SK-N-SH (cell line): ENCODE measurements at regions not wholly inside any gene's neighbourhood (a gene's known extent, or its start where the extent isn't known, plus 50 kb on each side); places are given as distances from the start of the nearest gene placed in this dataset.
A peak's percentile ranks its signal among the peaks of the same experiment; 100 is the strongest.

ENCODE experiments used
- CTCF ChIA-PET: fragments of 300-600, 350-600 bp; formaldehyde crosslinking; extraction: SDS; loops from one replicate; lab custom pipeline; 2021; lab: Yijun Ruan, JAX
- POLR2A ChIA-PET: fragments of 350-600 bp; sonication (Branson Sonifier 250); formaldehyde crosslinking; extraction: SDS; loops from one replicate; lab custom pipeline; 2020; ENCODE audit warnings: antibody characterized with exemption, inconsistent platforms; lab: Yijun Ruan, JAX
- DNase-seq: peaks from one replicate; pipeline ENCODE4 v3.0.0; 2012
- H2AFZ ChIP-seq: fragments of 200-600 bp; sonication (generic); 2 replicates; pipeline ENCODE4 v1.8.1; 2016; ENCODE audit warnings: antibody characterized with exemption, mild to moderate bottlenecking, low read depth
- H3F3A ChIP-seq: fragments of 200-600 bp; sonication (generic); replicated peaks from 2 replicates; pipeline ENCODE3; 2016; ENCODE audit warnings: antibody characterized with exemption, mild to moderate bottlenecking; ENCODE audit not compliant: insufficient read depth
- H3K27ac ChIP-seq, 2 experiments: fragments of 200-500 bp in 1 of 2; fragments of 200-600 bp in 1 of 2; sonication (Bioruptor generic) in 1 of 2; sonication (generic), shearing (Covaris generic) in 1 of 2; 2 replicates each; pipeline versions ENCODE4 v1.5.1 to v1.6.1; 2014 to 2016; ENCODE audit warnings: low read depth in 2 of 2, inconsistent platforms in 1 of 2, low read length in 1 of 2, mild to moderate bottlenecking in 1 of 2, mixed read lengths in 1 of 2
- H3K27me3 ChIP-seq: fragments of 200-600 bp; sonication (generic), shearing (Covaris generic); 2 replicates; pipeline ENCODE4 v1.6.1; 2016; ENCODE audit warnings: mixed run types; ENCODE audit not compliant: insufficient read depth
- H3K36me3 ChIP-seq, 2 experiments: fragments of 200-500 bp in 1 of 2; fragments of 200-600 bp in 1 of 2; sonication (Bioruptor generic) in 1 of 2; sonication (generic) in 1 of 2; replicated peaks in 1 of 2; 2 replicates each; pipeline versions ENCODE3 to v1.5.1; 2014 to 2016; ENCODE audit warnings: low read length in 1 of 2, mild to moderate bottlenecking in 1 of 2; ENCODE audit not compliant: insufficient read depth in 2 of 2, control insufficient read depth in 1 of 2
- H3K4me1 ChIP-seq, 2 experiments: fragments of 200-500 bp in 1 of 2; fragments of 200-600 bp in 1 of 2; sonication (Bioruptor generic) in 1 of 2; sonication (generic), shearing (Covaris generic) in 1 of 2; 2 replicates each; pipeline versions ENCODE4 v1.5.1 to v1.6.1; 2014 to 2016; ENCODE audit warnings: low read depth in 1 of 2, low read length in 1 of 2, mixed run types in 1 of 2; ENCODE audit not compliant: insufficient read depth in 2 of 2, control insufficient read depth in 1 of 2
- H3K4me2 ChIP-seq: fragments of 200-600 bp; sonication (generic), shearing (Covaris generic); 2 replicates; pipeline ENCODE4 v1.6.1; 2017; ENCODE audit warnings: mixed run types
- H3K4me3 ChIP-seq, 2 experiments: fragments of 200-500 bp in 1 of 2; fragments of 200-600 bp in 1 of 2; sonication (Bioruptor generic) in 1 of 2; sonication (generic), shearing (Covaris generic) in 1 of 2; 2 replicates each; pipeline versions ENCODE4 v1.5.1 to v1.8.1; 2014 to 2016; ENCODE audit warnings: low read depth in 2 of 2, inconsistent platforms in 1 of 2, low read length in 1 of 2, mild to moderate bottlenecking in 1 of 2, mixed read lengths in 1 of 2, moderate library complexity in 1 of 2
- H3K79me2 ChIP-seq: fragments of 200-600 bp; sonication (generic); 2 replicates; pipeline ENCODE4 v1.8.1; 2017; ENCODE audit warnings: mild to moderate bottlenecking; ENCODE audit not compliant: insufficient read depth
- H3K9ac ChIP-seq: fragments of 200-600 bp; sonication (generic); 2 replicates; pipeline ENCODE4 v1.6.1; 2017; ENCODE audit warnings: mixed run types
- H3K9me2 ChIP-seq: fragments of 200-600 bp; sonication (generic); 2 replicates; pipeline ENCODE4 v1.6.1; 2017; ENCODE audit warnings: mixed run types
- H3K9me3 ChIP-seq: fragments of 200-600 bp; sonication (generic); 2 replicates; pipeline ENCODE4 v1.6.1; 2017; ENCODE audit warnings: mixed run types, mild to moderate bottlenecking, moderate library complexity
- H4K20me1 ChIP-seq: fragments of 200-600 bp; sonication (generic); 2 replicates; pipeline ENCODE4 v1.6.1; 2017; ENCODE audit warnings: mild to moderate bottlenecking, mixed run types; ENCODE audit not compliant: insufficient read depth
- CTCF ChIP-seq: fragments of 200-600 bp; sonication (generic); IDR thresholded peaks from 2 replicates; pipeline ENCODE4 v1.6.1; 2017; ENCODE audit warnings: antibody characterized with exemption, mild to moderate bottlenecking, moderate library complexity
- EP300 ChIP-seq, 2 experiments: IDR thresholded peaks; 2 replicates each; pipeline versions ENCODE4 v1.4.0 to v1.6.1; 2012; ENCODE audit warnings: borderline replicate concordance in 1 of 2, low read depth in 1 of 2, low read length in 1 of 2
- FOSL2 ChIP-seq: IDR thresholded peaks from 2 replicates; pipeline ENCODE4 v1.4.0; 2012; ENCODE audit warnings: low read depth, mild to moderate bottlenecking, moderate library complexity, borderline replicate concordance
- FOXJ3 ChIP-seq: sonication (generic); formaldehyde crosslinking; IDR thresholded peaks from 2 replicates; pipeline ENCODE4 v1.5.1; 2020; ENCODE audit warnings: mild to moderate bottlenecking, missing genetic modification reagents
- PBX3 ChIP-seq: IDR thresholded peaks from 2 replicates; pipeline ENCODE4; 2012
- RAD21 ChIP-seq: IDR thresholded peaks from 2 replicates; pipeline ENCODE4 v1.6.1; 2012; ENCODE audit warnings: mild to moderate bottlenecking, low read length
- RCOR1 ChIP-seq: fragments of 150-350 bp; IDR thresholded peaks from 2 replicates; pipeline ENCODE4 v1.6.1; 2017; ENCODE audit warnings: antibody characterized with exemption, low read length
- REST ChIP-seq: IDR thresholded peaks from 2 replicates; pipeline ENCODE4 v1.6.1; 2012; ENCODE audit warnings: mild to moderate bottlenecking, low read depth, low read length, moderate library complexity
- RFX5 ChIP-seq: IDR thresholded peaks from 2 replicates; pipeline ENCODE4 v1.6.1; 2012; ENCODE audit warnings: mild to moderate bottlenecking, improper control_type of control experiment, low read length
- WGBS: methylation state at CpG from one replicate; pipeline ENCODE4 v1.1.6; 2017; ENCODE audit warnings: low lambda C conversion rate; 5-methylcytosine and 5-hydroxymethylcytosine counted together

- H3K27me3 ChIP-seq: no peaks in the 10 kb centered on the region
- H3K36me3 ChIP-seq: no peaks in the 10 kb centered on the region
- no peaks in the 10 kb centered on the region for H3K9me2 ChIP-seq
- no peak for TF ChIP-seq RCOR1
- no peak for TF ChIP-seq FOXJ3 (CRISPR knock-in tag)
- TF ChIP-seq PBX3: no peak
- TF ChIP-seq CTCF: no peak
- TF ChIP-seq REST: peak; percentile 92
- no peak for TF ChIP-seq FOSL2
- no peak for DNase-seq
- no peak overlapping the region for H3K9ac ChIP-seq
- no peak overlapping the region for H2AFZ ChIP-seq
- no peak overlapping the region for H3K27ac ChIP-seq
- H3K9me3 ChIP-seq: no peaks in the 10 kb centered on the region
- H3K79me2 ChIP-seq: no peaks in the 10 kb centered on the region
- WGBS: 80% methylated on average over 4 of the region's 4 CpGs
- no peak overlapping the region for H3K4me2 ChIP-seq
- H3F3A ChIP-seq: no peaks in the 10 kb centered on the region
- no peaks in the 10 kb centered on the region for H4K20me1 ChIP-seq
- H3K4me1 ChIP-seq: peaks cover 0 to 6% of the 10 kb centered on the region in 2 experiments; a peak in 1 of 4 replicates
- ChIA-PET CTCF (no interaction called here), POLR2A (no interaction called here)
- H3K4me3 ChIP-seq: no peak overlapping the region
Measured at GRCh38 chr6:166815629-166816028, 140.7 kb downstream of the RNASET2 start.

- Histone ChIP-seq H3K27ac (no peak overlapping the region), H2AFZ (no peak overlapping the region), H3K9me3 (no peaks in the 10 kb centered on the region), H3K9me2 (no peaks in the 10 kb centered on the region), H3K4me2 (no peak overlapping the region), H3K79me2 (no peaks in the 10 kb centered on the region), H4K20me1 (no peaks in the 10 kb centered on the region), H3K4me1 (peaks cover 0 to 6% of the 10 kb centered on the region in 2 experiments; a peak in 1 of 4 replicates), H3F3A (no peaks in the 10 kb centered on the region), H3K27me3 (no peaks in the 10 kb centered on the region), H3K9ac (no peak overlapping the region), H3K36me3 (no peaks in the 10 kb centered on the region), H3K4me3 (no peak overlapping the region)
- no peak for TF ChIP-seq EP300 (IDR thresholded peaks at IDR 0.05; ENCODE audit: borderline replicate concordance in 1 of 2, low read depth in 1 of 2, low read length in 1 of 2)
- no peak for TF ChIP-seq RAD21
- TF ChIP-seq RFX5: no peak
- ChIA-PET CTCF (no interaction called here), POLR2A (no interaction called here)
- WGBS: 28% methylated on average over 7 of the region's 7 CpGs
- DNase-seq: no peak
Measured at GRCh38 chr6:166814390-166814789, 142.0 kb downstream of the RNASET2 start.
